H1 (cell line): ENCODE measurements at regions not wholly inside any gene's neighbourhood (a gene's known extent, or its start where the extent isn't known, plus 50 kb on each side); places are given as distances from the start of the nearest gene placed in this dataset.

Experiments used
- CREB1 ChIP-seq: IDR thresholded peaks from 2 replicates; pipeline ENCODE4 v1.6.1; 2012; ENCODE audit warnings: inconsistent platforms
- CTCF ChIP-seq, 3 experiments: IDR thresholded peaks; 1 replicate in 2 of 3; 2 replicates in 1 of 3; pipeline versions ENCODE4 v1.5.1 to v1.6.1; 2011; ENCODE audit warnings: low read length in 3 of 3, mild to moderate bottlenecking in 3 of 3, inconsistent platforms in 2 of 3, low read depth in 1 of 3, moderate library complexity in 1 of 3; ENCODE audit not compliant: insufficient read depth in 1 of 3; ENCODE audit errors: control extremely low read depth in 1 of 3
- GABPA ChIP-seq: IDR thresholded peaks from 2 replicates; pipeline ENCODE4 v1.6.1; 2011; ENCODE audit warnings: mild to moderate bottlenecking, low read length, moderate library complexity, borderline replicate concordance; ENCODE audit not compliant: insufficient read depth
- JUND ChIP-seq: IDR thresholded peaks from 2 replicates; pipeline ENCODE4 v1.6.1; 2011; ENCODE audit warnings: mild to moderate bottlenecking, improper control_type of control experiment, low read length
- MAFK ChIP-seq: IDR thresholded peaks from 2 replicates; pipeline ENCODE4 v1.6.1; 2012; ENCODE audit warnings: low read depth, mild to moderate bottlenecking, improper control_type of control experiment, low read length
- MAX ChIP-seq: IDR thresholded peaks from 2 replicates; pipeline ENCODE4 v1.6.1; 2012; ENCODE audit warnings: inconsistent platforms
- YY1 ChIP-seq: IDR thresholded peaks from 2 replicates; pipeline ENCODE4 v1.6.1; 2011; ENCODE audit warnings: low read depth, mild to moderate bottlenecking, low read length

- TF ChIP-seq CTCF (IDR thresholded peaks at IDR 0.05; ENCODE audit: control extremely low read depth in 1 of 3, insufficient read depth in 1 of 3, low read depth in 1 of 3, low read length in 3 of 3) (no peak), CREB1 (no peak), MAFK (no peak), JUND (no peak), MAX (no peak), YY1 (no peak), GABPA (no peak)
These were observed 629.5 kb downstream of the BRD1 start for GRCh38 chr22:49197986-49198704.
